Smooth muscle cell (in vitro differentiated cells): ENCODE measurements at regions not wholly inside any gene's neighbourhood (a gene's known extent, or its start where the extent isn't known, plus 50 kb on each side); places are given as distances from the start of the nearest gene placed in this dataset.

Experiments
- DNase-seq: peaks from one replicate; lab custom pipeline; 2025; ENCODE audit not compliant: unreplicated experiment; lab: John Stamatoyannopoulos, UW
- H2AFZ ChIP-seq: fragments of 200-600 bp; sonication (generic); 2 replicates; pipeline ENCODE4 v1.6.0; 2016; ENCODE audit warnings: antibody characterized with exemption, low read depth, mild to moderate bottlenecking
- H3F3A ChIP-seq: fragments of 200-600 bp; sonication (generic); 2 replicates; pipeline ENCODE4 v1.6.0; 2017; ENCODE audit warnings: antibody characterized with exemption, low read depth
- H3K27ac ChIP-seq: fragments of 200-600 bp; sonication (generic); 2 replicates; pipeline ENCODE4 v1.5.1; 2016; ENCODE audit warnings: low read depth, mild to moderate bottlenecking
- H3K27me3 ChIP-seq: fragments of 200-600 bp; sonication (generic); 2 replicates; pipeline ENCODE4 v1.6.1; 2016; ENCODE audit warnings: low read depth, mild to moderate bottlenecking
- H3K36me3 ChIP-seq: fragments of 200-600 bp; sonication (generic); 2 replicates; pipeline ENCODE4 v1.5.1; 2016; ENCODE audit warnings: low read depth
- H3K4me1 ChIP-seq: fragments of 200-600 bp; sonication (generic); 2 replicates; pipeline ENCODE4 v1.5.1; 2016; ENCODE audit warnings: low read depth
- H3K4me2 ChIP-seq: fragments of 200-600 bp; sonication (generic); 2 replicates; pipeline ENCODE4 v1.6.0; 2016; ENCODE audit warnings: mild to moderate bottlenecking
- H3K4me3 ChIP-seq: fragments of 200-600 bp; sonication (generic); 2 replicates; pipeline ENCODE4 v1.5.1; 2016; ENCODE audit warnings: mild to moderate bottlenecking
- H3K79me2 ChIP-seq: fragments of 200-600 bp; sonication (generic); 2 replicates; pipeline ENCODE4 v1.6.0; 2016; ENCODE audit warnings: low read depth, mild to moderate bottlenecking
- H3K9ac ChIP-seq: fragments of 200-600 bp; sonication (generic); 2 replicates; pipeline ENCODE4 v1.6.0; 2016; ENCODE audit warnings: low read depth
- H3K9me3 ChIP-seq: fragments of 200-600 bp; sonication (generic); replicated peaks from 2 replicates; pipeline ENCODE4 v1.5.1; 2016; ENCODE audit warnings: low read depth
- H4K20me1 ChIP-seq: fragments of 200-600 bp; sonication (generic); 2 replicates; pipeline ENCODE4 v1.6.0; 2016; ENCODE audit warnings: low read depth
- CTCF ChIP-seq: fragments of 200-600 bp; sonication (generic); IDR thresholded peaks from 2 replicates; pipeline ENCODE4 v1.5.1; 2017; ENCODE audit warnings: borderline replicate concordance, mild to moderate bottlenecking, antibody characterized with exemption; ENCODE audit not compliant: insufficient read depth, poor library complexity, severe bottlenecking
- WGBS: methylation state at CpG from one replicate; pipeline ENCODE4 v1.1.7; 2016; ENCODE audit warnings: low lambda C conversion rate; 5-methylcytosine and 5-hydroxymethylcytosine counted together

GRCh38 chr18:22110461-22110924 lies 58.9 kb upstream of the GATA6 start:
- no peak for TF ChIP-seq CTCF
- H3K9ac ChIP-seq: no peak overlapping the region
- H2AFZ ChIP-seq: no peak overlapping the region
- no peaks in the 10 kb centered on the region for H3F3A ChIP-seq
- WGBS: 38% methylated on average over 9 of the region's 9 CpGs
- H3K27me3 ChIP-seq: no peaks in the 10 kb centered on the region
- no peaks in the 10 kb centered on the region for H3K79me2 ChIP-seq
- no peak overlapping the region for H3K27ac ChIP-seq
- no peaks in the 10 kb centered on the region for H4K20me1 ChIP-seq
- H3K4me3 ChIP-seq: no peak overlapping the region
- H3K36me3 ChIP-seq: no peaks in the 10 kb centered on the region
- no peaks in the 10 kb centered on the region for H3K9me3 ChIP-seq
- no peak overlapping the region for H3K4me2 ChIP-seq
- DNase-seq: no peak
- H3K4me1 ChIP-seq: no peaks in the 10 kb centered on the region

- Histone ChIP-seq H4K20me1 (no peaks in the 10 kb centered on the region), H3K27ac (no peak overlapping the region), H3K9me3 (no peaks in the 10 kb centered on the region), H3K79me2 (no peaks in the 10 kb centered on the region), H3K4me2 (no peak overlapping the region), H3F3A (no peaks in the 10 kb centered on the region), H3K36me3 (no peaks in the 10 kb centered on the region), H2AFZ (no peak overlapping the region), H3K27me3 (no peaks in the 10 kb centered on the region), H3K9ac (no peak overlapping the region), H3K4me3 (no peak overlapping the region), H3K4me1 (no peaks in the 10 kb centered on the region)
- no peak for DNase-seq
- TF ChIP-seq CTCF: no peak
- WGBS: 92% methylated on average over 5 of the region's 5 CpGs
These were observed 57.2 kb upstream of the GATA6 start for GRCh38 chr18:22112215-22112614.

GRCh38 chr18:22113144-22113844 lies 56.1 kb upstream of the GATA6 start:
- 91% methylated on average over 9 of the region's 9 CpGs for WGBS
- TF ChIP-seq CTCF: no peak

More at GRCh38 chr18:22113144-22113844, 56.1 kb upstream of the GATA6 start:
- Histone ChIP-seq H3K27ac (no peak overlapping the region), H2AFZ (no peak overlapping the region), H3K9me3 (no peaks in the 10 kb centered on the region), H3F3A (no peaks in the 10 kb centered on the region), H3K9ac (no peak overlapping the region), H3K4me2 (no peak overlapping the region), H4K20me1 (no peaks in the 10 kb centered on the region), H3K4me3 (no peak overlapping the region), H3K4me1 (no peaks in the 10 kb centered on the region), H3K27me3 (no peaks in the 10 kb centered on the region), H3K79me2 (no peaks in the 10 kb centered on the region), H3K36me3 (no peaks in the 10 kb centered on the region)
- DNase-seq: no peak
